CD4-positive, alpha-beta T cell (primary cell): ENCODE measurements at regions not wholly inside any gene's neighbourhood (a gene's known extent, or its start where the extent isn't known, plus 50 kb on each side); places are given as distances from the start of the nearest gene placed in this dataset.

Experiments
- ATAC-seq: fragments of 200-7000 bp; cut with Tn5 transposase; one replicate; pipeline ENCODE4 v1.10.0; 2022; ENCODE audit warnings: mild to moderate bottlenecking; ENCODE audit not compliant: poor library complexity
- CTCF ChIA-PET: fragments of 350-600 bp; sonication (Branson Sonifier 250); formaldehyde crosslinking; loops from one replicate; lab custom pipeline; 2021; ENCODE audit warnings: antibody characterized with exemption, inconsistent platforms; lab: Charles Lee
- POLR2A ChIA-PET: fragments of 350-600 bp; sonication (Branson Sonifier 250); formaldehyde crosslinking; loops from one replicate; lab custom pipeline; 2021; ENCODE audit warnings: antibody characterized with exemption, inconsistent platforms; lab: Charles Lee
- DNase-seq, 14 experiments: peaks; one replicate each; pipeline ENCODE4 v3.0.0-alpha.2; 2013 to 2020; ENCODE audit warnings: mixed read lengths in 2 of 14
- H3K27ac ChIP-seq, 2 donors: one replicate each; pipeline versions ENCODE4 v1.5.1 to v1.7.0; 2013; ENCODE audit warnings: low read length in 2 of 2, low read depth in 1 of 2, mild to moderate bottlenecking in 1 of 2
- H3K27me3 ChIP-seq, 2 experiments: 1 replicate in 1 of 2; 2 replicates in 1 of 2; pipeline versions ENCODE4 v1.6.1 to v1.7.0; 2013; ENCODE audit warnings: low read length in 2 of 2, control low read depth in 1 of 2, mild to moderate bottlenecking in 1 of 2, moderate library complexity in 1 of 2; ENCODE audit not compliant: insufficient read depth in 2 of 2, control insufficient read depth in 1 of 2
- H3K36me3 ChIP-seq: one replicate; pipeline ENCODE4 v1.6.1; 2013; ENCODE audit warnings: low read length, control low read depth; ENCODE audit not compliant: insufficient read depth
- H3K4me1 ChIP-seq: one replicate; pipeline ENCODE4 v1.6.1; 2013; ENCODE audit warnings: low read length, control low read depth; ENCODE audit not compliant: insufficient read depth
- H3K4me3 ChIP-seq: one replicate; pipeline ENCODE4 v1.5.1; 2013; ENCODE audit warnings: mild to moderate bottlenecking, low read length, moderate library complexity
- H3K9me3 ChIP-seq, 2 experiments: 1 replicate in 1 of 2; 2 replicates in 1 of 2; pipeline versions ENCODE4 v1.6.1 to v1.7.0; 2013; ENCODE audit warnings: low read length in 2 of 2, mild to moderate bottlenecking in 2 of 2, control low read depth in 1 of 2, moderate library complexity in 1 of 2; ENCODE audit not compliant: control insufficient read depth in 1 of 2, insufficient read depth in 1 of 2
- H3K27ac Mint-ChIP-seq: one replicate; pipeline ENCODE4 v1.8.0; 2020; ENCODE audit warnings: mixed read lengths
- H3K27me3 Mint-ChIP-seq: one replicate; pipeline ENCODE4 v1.8.0; 2021; ENCODE audit warnings: mixed read lengths
- H3K36me3 Mint-ChIP-seq: one replicate; pipeline ENCODE4 v1.8.0; 2021; ENCODE audit warnings: low read depth, mixed read lengths
- H3K4me1 Mint-ChIP-seq: one replicate; pipeline ENCODE4 v1.8.0; 2021; ENCODE audit warnings: low read depth, mixed read lengths
- H3K4me3 Mint-ChIP-seq: one replicate; pipeline ENCODE4 v1.8.0; 2020; ENCODE audit warnings: mild to moderate bottlenecking, mixed read lengths
- H3K9me3 Mint-ChIP-seq: one replicate; pipeline ENCODE4 v1.8.0; 2020; ENCODE audit warnings: mixed read lengths
- CTCF ChIP-seq: fragments of 200-600 bp; IDR thresholded peaks from one replicate; pipeline ENCODE4 v1.8.0; 2022; ENCODE audit warnings: antibody characterized with exemption, mild to moderate bottlenecking
- intact Hi-C, 2 experiments: fragments of 100-400 bp; cut with DNase I in 1 of 2; cut with micrococcal nuclease in 1 of 2; formaldehyde crosslinking; loops; one replicate each; pipeline versions ENCODE4 v1.15.1 to v1.9.0; 2023 to 2025; cut with DNase I, micrococcal nuclease

GRCh38 chr6:88380083-88380482 is 213.9 kb upstream of the CNR1 start:
- H3K27me3 Mint-ChIP-seq, result peaks cover 18% of the 10 kb centered on the region
- ChIA-PET POLR2A (no interaction called here), CTCF (no interaction called here)
- Histone ChIP-seq H3K27ac (no peak overlapping the region), H3K4me3 (no peak overlapping the region), H3K9me3 (no peaks in the 10 kb centered on the region), H3K27me3 (no peaks in the 10 kb centered on the region), H3K36me3 (no peaks in the 10 kb centered on the region), H3K4me1 (no peaks in the 10 kb centered on the region)
- H3K36me3 Mint-ChIP-seq, result no peaks in the 10 kb centered on the region
- no peak for TF ChIP-seq CTCF
- H3K27ac Mint-ChIP-seq, result no peak overlapping the region
- DNase-seq, result peak in 2 of 14 experiments; percentile 19 to 49
- no peaks in the 10 kb centered on the region for H3K4me1 Mint-ChIP-seq
- ATAC-seq, result no peak
- no peak overlapping the region for H3K4me3 Mint-ChIP-seq
- intact Hi-C loops, result no loop called here
- no peaks in the 10 kb centered on the region for H3K9me3 Mint-ChIP-seq

GRCh38 chr6:88378639-88379038 is 212.5 kb upstream of the CNR1 start:
- no peak for TF ChIP-seq CTCF
- H3K27ac Mint-ChIP-seq, result no peak overlapping the region
- POLR2A ChIA-PET, result no interaction called here
- H3K4me1 ChIP-seq, result no peaks in the 10 kb centered on the region
- no peaks in the 10 kb centered on the region for H3K36me3 ChIP-seq
- DNase-seq (no peak), ATAC-seq (no peak)
- H3K27ac ChIP-seq, result no peak overlapping the region
- H3K9me3 Mint-ChIP-seq, result no peaks in the 10 kb centered on the region
- H3K4me3 ChIP-seq, result no peak overlapping the region
- H3K36me3 Mint-ChIP-seq, result no peaks in the 10 kb centered on the region
- H3K4me3 Mint-ChIP-seq, result no peak overlapping the region
- intact Hi-C loops, result no loop called here
- H3K27me3 Mint-ChIP-seq, result peaks cover 15% of the 10 kb centered on the region
- H3K4me1 Mint-ChIP-seq, result no peaks in the 10 kb centered on the region
- CTCF ChIA-PET, result no interaction called here
- no peaks in the 10 kb centered on the region for H3K9me3 ChIP-seq
- H3K27me3 ChIP-seq, result no peaks in the 10 kb centered on the region

GRCh38 chr6:88377976-88378568 is 211.9 kb upstream of the CNR1 start:
- Mint-ChIP-seq H3K36me3 (no peaks in the 10 kb centered on the region), H3K4me3 (no peak overlapping the region), H3K27me3 (peaks cover 20% of the 10 kb centered on the region), H3K9me3 (no peaks in the 10 kb centered on the region), H3K27ac (no peak overlapping the region), H3K4me1 (no peaks in the 10 kb centered on the region)
- DNase-seq, result no peak
- intact Hi-C loops, result no loop called here
- Histone ChIP-seq H3K36me3 (no peaks in the 10 kb centered on the region), H3K27me3 (no peaks in the 10 kb centered on the region), H3K4me1 (no peaks in the 10 kb centered on the region), H3K9me3 (no peaks in the 10 kb centered on the region), H3K27ac (no peak overlapping the region), H3K4me3 (no peak overlapping the region)
- ChIA-PET CTCF (no interaction called here), POLR2A (no interaction called here)
- no peak for TF ChIP-seq CTCF
- ATAC-seq, result no peak
